ENCODE measurements at regions not wholly inside any gene's neighbourhood (a gene's known extent, or its start where the extent isn't known, plus 50 kb on each side); places are given as distances from the start of the nearest gene placed in this dataset.

DNA sequence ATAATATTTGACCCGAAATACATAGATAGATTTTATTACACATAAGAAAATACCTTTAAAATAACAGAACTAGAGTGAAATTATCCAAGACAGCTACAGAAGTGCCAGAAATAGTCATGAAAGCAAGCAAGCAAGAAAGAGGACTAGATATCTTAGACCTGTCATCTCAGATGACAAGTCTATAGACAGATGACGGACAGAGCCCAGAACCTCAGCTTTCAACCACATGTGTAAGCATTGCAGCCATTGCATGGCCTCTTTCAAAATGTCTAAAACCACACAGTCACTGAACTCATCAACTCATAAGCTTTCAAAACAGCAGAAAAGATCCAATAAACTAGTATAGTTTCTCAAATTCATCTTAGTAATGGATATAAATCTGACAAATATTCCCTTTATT is 59.8 kb upstream of the FHIT start:
- DNase-seq (ENCODE audit: low spot score), result no peak

DNA sequence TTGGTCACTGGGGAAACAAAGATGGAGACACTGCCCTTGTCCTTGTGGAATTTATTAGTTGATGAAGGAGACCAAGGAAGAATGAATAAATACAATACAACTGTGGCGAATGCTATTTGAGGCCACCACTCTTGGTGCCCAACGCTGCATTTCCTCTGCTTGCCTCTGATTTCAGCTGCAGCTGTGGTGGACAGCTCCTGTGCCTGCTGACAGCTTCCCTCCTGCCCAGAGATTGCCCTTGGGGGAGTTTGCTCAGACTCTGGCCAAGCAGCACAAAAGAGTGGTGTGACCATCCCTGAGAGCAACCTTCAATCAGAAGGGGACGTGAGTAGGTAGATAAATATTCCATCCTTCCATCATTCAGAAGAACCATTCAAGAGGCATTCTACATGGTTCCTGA is 64.6 kb upstream of the FHIT start:
- DNase-seq (ENCODE audit: low spot score), result no peak

DNA sequence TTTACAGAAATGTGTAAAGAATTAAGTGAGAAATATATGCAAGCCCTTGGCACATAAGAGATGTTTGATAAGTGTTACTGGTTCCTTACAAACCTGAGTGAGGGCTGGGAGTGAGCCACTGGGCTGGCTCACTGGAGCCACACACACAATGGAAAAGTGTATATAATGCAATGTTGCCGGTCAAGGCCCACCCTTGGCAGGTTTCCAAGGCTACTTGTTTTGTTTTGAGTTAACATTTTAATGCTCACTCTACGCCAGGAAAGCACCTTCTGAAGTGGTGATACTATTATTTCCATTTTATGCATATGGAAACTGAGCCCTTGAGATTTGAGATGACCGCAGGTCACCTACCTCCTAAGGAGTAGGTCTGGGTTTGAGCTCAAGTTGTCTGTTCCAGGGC is 71.8 kb upstream of the FHIT start:
- no peak for DNase-seq (ENCODE audit: low spot score)

DNA sequence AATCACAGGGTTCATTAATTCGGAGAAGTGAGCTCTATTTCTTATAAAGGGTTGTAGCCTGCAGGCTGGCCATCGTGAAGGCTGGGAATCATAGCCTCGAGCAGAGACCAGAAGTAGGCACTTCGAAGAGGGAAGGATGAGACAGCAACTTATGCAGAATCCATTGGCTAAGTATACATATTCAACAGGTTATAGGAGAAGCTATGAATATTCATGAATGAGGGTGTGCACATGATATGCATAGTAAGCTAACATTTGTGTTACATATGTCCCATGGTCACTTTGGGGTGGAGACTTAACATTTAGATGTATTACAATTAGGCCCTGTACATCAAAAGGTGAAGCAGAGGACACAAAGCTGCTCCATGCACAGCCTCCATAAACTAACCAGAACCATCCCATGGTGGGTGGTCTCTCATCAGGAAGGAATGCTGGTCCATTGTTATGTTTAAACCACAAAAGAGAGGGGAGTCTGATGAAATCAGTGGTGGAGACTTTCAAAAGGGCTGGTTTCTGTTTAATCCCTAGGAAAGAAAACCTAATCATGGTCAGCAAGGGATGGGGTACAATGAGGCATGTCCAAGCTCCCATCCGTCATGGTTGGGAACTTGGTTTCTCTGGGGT is 80.8 kb upstream of the FHIT start:
- no peak for DNase-seq (ENCODE audit: low spot score)

DNA sequence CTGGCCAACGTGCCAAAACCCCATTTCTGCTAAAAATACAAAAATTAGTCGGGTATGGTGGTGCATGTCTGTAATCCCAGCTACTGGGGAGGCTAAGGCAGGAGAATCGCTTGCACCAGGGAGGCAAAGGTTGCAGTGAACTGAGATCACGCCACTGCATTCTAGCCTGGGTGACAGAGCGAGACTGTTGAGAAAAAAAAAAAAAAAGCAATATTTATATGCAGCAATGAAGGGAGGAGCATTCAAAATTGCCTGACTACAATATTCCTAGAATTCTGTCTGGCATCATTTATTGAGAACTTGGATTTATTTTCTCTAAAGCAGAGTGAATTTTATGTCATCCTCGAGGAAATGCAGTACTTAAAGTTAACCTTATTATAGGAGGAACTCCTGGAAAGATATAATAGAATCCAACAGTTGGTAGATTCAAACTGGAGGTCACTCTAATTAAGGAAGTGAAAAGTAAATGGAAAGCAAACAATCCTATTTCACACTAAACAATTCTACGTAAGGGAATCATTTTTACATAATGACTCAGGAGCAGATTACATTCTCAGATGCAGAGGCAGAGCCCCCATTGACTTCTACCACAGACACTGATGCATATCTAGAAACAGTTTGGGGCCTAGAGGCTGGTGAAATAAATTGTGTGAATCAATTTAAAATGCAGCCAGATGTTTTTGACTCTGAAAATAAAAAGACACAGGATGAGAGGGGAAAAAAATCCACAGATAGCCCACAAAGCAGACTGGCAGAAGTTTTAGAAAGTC is 82.1 kb upstream of the FHIT start:
- DNase-seq (ENCODE audit: low spot score), result no peak

DNA sequence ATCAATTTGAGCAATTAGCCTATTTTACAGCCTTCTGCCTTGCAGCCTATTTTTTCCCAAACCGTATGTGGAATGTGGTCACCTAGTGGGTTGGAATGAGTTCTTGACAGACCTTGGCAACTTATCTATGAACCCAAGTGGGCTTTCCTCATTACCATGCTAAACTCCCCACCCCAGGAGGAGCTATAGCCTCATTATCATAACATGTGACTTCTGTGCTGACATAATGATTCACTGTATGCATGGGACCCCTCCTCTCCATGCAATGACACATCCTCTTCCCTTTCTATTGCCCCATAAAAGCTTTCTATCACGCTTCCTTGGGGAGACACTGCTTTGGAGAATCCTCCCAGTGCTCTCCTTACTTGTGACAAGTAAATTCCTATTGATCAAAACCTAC is 83.5 kb upstream of the FHIT start:
- DNase-seq (ENCODE audit: low spot score), result no peak

DNA sequence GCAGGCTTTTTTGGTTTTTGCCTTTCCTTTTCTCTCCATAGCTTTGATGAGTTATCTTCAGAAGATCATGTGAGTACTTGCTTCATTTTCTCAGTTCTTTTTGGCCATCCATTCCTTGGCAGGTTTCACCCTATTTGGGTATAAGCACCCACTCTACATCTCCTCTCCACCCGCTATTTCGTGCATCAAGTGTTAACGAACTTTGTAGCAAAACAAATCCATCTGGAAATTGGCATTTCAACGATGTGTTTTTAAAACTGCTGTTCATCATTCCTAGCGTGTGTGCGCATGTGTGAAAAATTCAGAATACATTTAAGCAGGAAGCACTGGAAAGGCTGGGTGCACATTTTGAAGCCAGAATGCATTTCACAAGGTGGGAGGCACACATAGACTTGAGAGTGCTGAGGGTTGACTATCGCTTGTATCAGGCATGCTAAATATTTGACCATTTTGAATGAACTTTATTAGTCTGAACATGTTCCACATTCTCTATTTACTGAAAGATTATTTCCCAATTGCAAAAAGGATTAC is 89.7 kb upstream of the FHIT start:
- DNase-seq (ENCODE audit: low spot score), result no peak

DNA sequence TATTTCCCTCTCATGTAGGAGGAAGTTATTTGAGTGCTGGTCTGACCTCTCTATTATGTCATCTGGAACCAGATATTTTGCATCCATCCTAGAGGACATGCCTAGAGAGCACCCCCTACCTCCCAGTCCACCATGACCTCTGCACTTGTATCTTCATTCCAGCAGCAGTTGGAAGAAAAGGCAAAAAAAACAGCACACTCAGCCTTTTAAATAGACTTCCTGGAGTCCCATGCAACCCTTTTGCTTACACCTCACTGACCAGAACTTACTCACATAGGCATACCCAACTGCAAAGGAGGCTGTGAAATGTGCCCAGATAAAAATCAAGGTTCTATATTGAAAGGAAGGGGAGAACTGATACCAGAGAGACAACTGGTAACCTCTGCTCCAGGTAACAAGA is 92.3 kb upstream of the FHIT start:
- DNase-seq (ENCODE audit: low spot score), result no peak

DNA sequence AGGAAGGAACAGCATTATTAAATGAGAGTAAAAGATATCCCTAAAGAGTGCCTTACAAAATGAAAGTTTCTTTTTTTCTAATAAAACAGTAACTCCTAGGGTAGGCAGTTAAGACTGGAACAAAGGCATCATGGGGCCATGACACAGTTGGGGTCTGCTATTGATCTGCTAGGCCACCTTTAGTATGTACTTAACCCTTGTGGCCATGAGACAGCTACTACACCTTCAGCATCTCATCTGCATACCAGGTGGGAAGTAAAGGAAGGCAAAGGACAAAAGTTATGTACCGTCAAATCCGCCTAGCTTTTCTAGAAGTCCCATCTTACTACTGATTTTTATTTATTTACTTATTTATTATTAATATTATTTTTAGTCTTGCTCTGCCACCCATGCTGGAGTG is 93.8 kb upstream of the FHIT start:
- no peak for DNase-seq (ENCODE audit: low spot score)

DNA sequence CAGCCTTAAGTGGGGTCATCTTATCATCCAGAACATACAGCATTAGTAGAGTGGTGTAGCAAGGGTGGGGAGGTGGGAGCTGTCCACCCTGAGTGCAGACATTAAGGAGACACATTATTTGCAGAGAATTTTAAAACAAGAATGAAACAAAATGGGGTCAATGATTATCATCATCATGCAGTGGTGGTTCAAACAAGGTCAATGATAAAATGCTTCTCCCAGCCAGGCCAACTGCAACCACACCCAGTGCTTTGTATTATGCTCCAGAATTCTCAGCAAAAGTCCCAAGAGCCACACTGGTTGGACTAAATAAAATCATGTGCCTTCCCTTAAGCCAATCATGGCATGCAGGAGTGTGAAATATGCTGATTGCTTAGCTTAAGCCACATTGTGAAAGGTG is 96.7 kb upstream of the FHIT start:
- no peak for DNase-seq (ENCODE audit: low spot score)

DNA sequence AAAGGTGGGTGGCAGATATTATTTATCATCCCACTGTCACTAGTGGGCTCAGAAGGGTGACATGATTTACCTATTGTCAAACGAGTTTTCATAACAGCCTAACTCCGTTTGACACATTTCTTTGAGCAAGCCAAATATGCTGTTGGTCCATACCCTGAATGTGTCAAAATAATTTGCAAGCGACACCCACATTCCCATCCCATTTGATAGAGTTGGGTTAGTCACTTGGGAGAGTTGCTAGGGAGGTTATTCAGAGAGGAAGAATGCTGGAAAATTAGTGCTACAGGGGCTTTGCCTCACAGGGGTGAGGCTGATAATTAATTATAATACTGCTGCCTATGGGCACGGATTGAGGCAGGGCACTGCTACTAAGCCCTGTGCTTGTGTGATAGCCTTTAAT is 98.5 kb upstream of the FHIT start:
- no peak for DNase-seq (ENCODE audit: low spot score)

DNA sequence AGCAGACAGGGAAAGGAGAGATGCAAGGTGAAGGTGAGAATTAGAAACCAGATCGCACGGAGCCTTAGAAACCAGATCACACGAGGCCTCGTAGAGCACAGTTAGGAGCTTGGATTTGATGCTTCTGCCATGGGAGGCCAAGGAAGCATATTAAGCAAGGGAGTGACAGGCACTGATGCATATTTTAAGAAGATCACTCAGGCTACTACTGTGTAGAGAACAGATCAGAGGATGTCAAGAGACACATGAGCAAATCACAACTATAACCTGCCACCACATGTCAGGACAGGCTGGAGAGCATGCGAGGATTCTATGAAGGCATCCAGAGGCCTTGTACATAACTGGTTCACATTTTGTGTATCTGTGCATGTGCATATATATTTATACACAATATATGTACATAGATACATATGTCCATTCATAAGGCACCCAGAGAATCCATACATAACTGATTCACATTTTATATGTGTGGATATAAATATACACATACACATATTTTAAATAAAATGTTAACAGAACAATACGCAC is 99.6 kb upstream of the FHIT start:
- no peak for DNase-seq (ENCODE audit: low spot score)

DNA sequence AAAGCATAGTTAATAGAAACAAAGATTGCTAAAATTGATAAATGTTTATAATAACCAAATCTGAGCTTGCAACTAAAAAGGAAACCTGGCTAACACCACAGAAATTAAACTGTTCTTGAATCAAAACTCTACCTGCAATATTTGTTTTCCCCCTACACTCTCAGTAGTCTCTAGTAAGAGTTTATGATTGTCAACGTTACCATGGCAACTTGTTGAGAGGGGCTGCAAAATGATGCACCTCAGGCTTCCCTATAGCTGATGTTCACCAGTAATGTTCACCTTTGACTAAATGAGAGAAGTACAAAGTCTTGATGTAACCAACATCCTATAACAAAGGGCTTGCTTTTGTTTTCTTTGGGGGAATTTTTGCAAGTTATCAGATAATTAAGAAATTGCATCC is 101.1 kb upstream of the FHIT start:
- DNase-seq (ENCODE audit: low spot score), result no peak

DNA sequence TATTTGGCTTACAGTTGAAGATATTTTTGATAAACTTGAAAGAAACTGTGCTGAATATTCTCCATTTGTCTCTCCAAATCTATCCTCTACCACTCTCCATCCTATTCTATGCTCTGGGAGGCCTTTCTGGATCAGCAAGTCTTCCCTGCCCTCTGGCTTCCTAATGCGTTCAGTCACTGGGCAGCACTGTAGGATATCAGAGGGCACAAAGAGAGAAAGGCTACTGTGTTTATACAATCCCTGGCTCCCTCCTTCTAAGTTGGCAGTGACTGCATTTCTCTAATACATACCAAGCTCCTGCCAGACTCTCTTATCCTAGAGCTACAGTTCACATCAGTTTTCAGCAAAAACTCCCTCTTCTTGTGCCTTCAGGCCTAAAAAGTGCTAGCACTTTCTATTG is 102.1 kb upstream of the FHIT start:
- no peak for DNase-seq (ENCODE audit: low spot score)

DNA sequence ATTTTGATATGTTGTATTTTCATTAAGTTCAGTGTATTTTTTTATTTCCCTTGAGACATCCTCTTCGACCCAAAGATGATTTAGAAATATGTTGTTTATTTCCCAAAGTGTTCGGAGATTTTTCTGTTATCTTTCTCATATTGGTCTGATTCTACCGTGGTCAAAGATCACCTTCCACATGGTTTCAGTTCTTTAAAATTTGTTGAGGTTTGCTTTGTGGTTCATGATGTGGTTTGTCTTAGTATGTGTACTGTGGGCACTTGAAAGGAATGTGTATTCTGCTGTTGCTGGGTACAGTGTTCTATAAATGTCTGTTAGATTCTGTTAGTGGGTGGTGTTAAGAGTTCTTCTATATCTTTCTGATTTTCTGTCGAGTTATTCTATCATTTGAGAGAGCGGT is 103.4 kb upstream of the FHIT start:
- no peak for DNase-seq (ENCODE audit: low spot score)

DNA sequence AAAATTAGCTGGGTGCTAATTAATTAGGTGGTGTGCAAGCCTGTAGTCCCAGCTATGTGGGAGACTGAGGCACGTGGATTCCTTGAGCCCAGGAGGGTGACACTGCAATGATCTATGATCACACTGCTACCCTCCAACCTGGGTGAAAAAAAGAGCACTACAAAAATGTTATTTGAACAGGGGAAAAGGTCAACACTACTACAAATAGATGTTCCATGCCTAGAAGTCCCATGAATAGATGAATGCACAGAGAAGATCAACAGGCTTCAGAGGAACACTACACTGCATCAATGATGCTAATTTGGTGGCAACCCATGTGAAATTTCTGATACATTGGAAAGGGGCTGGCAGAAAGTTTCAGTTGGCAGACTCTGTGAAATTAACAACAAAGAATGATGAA is 105.4 kb upstream of the FHIT start:
- DNase-seq (ENCODE audit: low spot score), result no peak

DNA sequence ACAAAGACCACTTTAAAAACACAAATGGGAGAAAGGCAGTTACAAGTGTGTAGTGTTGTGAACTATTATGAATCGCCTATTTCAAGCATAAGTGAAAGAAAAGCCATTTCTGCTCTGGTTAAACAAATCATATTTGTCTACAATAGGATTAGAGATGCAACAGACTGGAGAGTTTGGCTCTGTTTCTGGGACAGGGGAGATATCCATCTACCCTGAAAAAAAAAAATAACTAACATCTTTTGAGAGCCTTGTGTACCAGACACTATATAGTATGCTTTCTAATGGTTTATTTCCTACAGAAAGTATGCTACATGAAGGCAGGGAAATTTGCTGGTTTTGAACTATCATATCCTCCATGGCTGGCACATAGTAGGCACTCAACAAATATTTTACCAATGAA is 106.7 kb upstream of the FHIT start:
- no peak for DNase-seq (ENCODE audit: low spot score)

DNA sequence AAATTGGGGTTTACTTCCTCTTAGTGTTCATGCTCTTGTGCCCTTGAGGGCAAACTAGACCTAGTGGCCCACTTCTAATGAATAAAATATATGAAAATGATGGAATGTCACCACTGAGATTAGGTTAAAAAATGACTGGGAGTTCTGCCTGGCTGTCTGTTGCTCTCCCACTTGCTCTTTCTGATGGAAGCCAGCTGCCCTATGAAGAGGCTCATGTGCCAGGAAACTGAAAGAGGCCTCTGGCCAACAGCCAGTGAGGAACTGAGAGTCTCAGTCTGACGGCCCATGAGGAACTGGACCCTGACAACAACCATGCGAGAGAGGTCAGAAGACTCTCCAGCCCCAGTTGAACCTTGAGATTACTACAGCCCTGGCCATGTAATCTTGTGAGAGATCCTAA is 107.1 kb upstream of the FHIT start:
- no peak for DNase-seq (ENCODE audit: low spot score)

DNA sequence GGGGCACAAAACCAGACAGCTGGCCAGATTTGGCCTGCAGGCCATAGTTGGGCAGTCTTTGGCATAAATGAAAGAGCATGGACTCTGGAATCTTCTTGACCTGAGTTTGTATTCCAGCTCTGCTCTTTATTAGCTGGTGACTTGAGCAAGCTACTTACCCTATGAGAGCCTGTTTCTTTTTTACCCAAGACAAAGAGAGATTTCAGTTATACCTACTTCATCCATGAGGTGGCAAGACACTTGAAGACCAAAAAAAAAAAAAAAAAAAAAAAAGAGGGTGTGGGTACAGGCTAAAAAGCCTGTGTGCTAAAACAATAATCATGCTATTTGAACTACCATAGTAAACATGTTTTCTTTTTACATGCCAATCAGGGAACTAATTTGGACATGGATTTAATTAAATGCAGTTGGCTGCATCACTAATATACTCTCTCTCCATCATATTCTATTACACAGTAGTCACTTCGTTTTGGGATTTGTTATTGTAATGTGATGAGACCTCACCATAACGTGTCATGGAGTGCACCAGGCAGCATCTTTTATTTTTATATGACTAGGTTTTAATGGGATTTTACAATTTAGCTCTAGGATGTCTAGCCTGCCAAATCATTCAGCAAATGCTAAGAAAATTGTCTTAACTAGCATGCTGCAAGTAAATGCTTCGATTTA is 109.2 kb upstream of the FHIT start:
- no peak for DNase-seq (ENCODE audit: low spot score)

DNA sequence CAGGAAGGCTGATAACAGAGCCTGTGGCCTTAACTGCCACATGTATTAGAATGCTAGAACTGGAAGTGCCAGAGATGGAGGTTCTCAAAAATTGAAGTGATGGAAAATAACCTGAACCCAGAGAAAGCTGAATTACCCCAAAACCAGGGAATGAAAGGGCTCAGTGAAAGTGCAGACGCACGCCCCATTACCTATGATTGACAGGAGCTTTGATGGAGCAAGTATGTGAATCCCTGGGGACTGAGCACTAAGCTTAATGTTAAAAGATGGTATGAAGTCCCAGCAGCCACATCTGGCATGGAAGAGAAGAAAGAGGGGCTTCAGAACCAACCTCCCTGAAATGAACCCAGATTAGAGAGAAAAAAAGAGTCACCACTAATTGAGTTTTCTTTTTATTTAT is 118.4 kb upstream of the FHIT start:
- DNase-seq (ENCODE audit: low spot score), result no peak

DNA sequence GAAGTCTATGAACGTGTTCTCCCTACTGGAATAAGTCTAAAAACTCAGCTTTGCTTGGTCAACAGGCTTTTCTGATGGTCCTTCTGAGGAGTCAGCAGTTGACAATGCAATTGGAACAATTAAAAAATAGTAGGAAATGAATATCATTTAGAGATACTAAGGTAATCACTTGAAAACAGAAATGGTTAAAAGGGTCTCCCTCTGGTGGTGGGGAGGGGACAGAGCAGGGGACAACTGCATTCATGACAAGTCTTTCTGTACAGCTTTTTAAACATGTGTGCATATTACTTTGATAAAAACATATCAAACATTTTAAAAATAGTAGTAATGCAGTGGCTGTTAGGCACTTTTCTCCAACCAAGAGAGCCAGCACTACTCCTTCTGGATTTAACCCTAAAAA is 119.9 kb upstream of the FHIT start:
- DNase-seq (ENCODE audit: low spot score), result no peak

DNA sequence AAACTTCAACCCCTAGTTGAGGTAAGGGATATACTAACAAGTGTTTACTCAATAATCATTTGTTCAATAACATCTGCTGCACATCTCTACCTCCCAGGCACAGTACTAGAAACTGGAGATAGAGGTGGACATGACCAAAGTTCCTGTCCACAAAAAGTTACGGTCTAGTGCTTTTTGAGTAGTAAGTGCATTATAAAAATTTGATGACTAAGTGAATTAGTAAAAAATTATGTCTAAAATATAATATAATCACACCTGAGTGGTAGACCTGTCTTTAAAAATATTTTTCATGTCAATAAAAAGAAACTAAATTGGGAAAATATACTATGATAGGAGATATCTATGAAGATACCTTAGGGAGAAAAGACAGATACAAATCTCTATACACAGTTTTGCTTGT is 121.5 kb upstream of the FHIT start:
- no peak for DNase-seq (ENCODE audit: low spot score)

DNA sequence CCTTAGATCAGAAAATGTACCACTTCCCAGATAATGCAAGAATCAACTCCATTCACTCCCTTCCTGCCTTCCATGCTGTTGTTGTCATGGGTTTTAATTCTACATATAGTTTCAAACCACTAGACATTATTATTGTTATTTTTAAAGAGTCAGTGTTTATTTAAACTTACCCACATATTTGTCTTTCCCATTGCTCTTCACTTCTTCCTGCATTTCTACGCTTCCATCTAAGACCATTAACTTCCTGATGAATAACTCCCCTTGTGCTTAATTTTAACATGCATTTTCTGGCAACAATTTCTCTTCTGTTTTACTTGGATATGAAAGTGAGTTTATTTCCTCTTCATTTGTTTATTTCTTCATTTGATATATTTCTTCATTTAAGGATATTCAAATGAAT is 127.1 kb upstream of the FHIT start:
- no peak for DNase-seq (ENCODE audit: low spot score)
